Iris pigment epithelial cell (primary cell): ENCODE measurements at regions not wholly inside any gene's neighbourhood (a gene's known extent, or its start where the extent isn't known, plus 50 kb on each side); places are given as distances from the start of the nearest gene placed in this dataset.

Experiments used
- DNase-seq: peaks from one replicate; pipeline ENCODE4 v3.0.0-alpha.2; 2011; ENCODE audit warnings: low read depth

DNA sequence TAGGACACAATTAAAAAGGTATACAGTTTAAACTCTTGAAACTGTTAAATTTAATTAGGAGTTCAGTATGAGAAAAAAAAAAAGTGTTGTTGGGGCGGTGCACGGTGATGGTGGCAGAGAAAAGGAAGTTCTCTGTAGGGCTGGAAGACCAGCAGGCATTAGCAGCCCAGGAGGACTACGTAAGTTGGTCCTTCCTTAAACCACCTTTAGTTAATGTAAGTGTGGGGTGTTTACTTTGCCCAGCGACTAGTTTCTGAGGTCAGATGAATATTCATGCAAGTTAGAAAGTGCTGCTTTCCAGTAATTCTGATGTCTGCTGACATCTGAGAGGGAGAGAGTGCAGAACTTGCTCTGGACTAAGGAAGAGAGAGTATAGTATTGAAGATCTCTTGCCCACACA lies 54.9 kb downstream of the NKX2-1 start:
- DNase-seq, result no peak

DNA sequence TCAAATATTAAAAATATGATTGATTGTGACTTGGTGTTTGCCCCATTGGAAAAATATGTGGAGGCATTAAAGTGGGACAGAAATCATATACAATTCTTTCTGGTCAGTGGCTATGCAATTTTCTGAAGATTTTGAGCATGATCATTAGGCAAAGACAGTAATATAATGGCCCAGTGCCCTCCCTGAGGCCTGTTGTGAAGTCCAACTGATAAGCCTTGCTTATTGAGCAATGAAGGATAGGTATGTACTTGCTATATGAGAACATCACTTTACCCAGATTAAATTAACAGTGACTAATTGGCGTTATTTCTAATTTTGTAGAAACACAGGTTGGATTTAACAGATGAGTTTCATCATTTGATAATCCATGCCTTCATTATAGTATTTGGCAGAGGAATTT lies 57.1 kb downstream of the NKX2-1 start:
- DNase-seq, result no peak

DNA sequence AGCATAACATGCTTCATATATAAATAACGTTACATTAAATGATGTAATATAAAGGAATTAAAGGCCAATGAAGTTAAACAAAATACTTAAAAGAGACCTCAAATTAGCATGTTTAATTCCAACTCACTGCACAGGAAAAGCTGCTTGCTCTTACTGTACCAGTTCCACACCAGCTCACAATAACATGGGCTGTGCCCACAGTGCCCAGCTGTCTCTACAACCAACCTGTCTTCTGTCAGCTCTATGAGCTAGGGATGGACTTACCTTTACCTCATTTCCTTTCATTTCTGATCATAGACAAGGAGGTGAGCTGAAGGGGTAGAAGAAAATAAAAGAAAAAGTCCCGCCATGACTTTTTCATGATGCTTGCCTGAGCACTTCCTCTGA lies 64.8 kb downstream of the NKX2-1 start:
- no peak for DNase-seq

DNA sequence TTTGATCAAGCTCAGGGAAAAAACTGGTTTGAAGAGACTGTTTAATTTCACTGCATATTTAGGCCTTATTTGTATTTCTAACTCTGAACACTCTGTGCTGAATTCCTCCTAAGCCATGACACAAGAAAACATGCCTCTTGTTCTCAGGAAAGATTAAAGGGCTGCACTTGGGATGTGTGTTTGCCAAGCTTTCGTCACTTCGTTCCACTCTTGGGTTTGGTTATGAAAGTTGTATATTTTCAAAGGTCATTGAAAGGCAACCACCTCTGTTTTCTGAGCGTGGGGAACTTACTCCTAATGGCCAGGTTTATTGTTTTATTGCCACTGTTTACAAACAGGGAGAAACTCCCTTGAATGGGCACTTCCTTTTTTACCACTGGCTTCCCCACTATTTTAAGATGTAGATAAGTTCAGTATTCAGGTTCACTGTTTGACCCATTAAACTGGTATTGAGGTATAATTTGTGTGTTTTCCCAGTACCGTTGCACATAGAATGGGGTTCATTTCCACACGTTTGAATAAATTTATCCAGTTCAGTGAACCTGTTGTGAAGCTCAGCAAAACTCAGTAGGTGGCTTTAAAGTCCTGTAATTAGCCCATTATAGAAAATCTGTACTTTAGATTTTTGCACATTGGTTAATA lies 65.3 kb downstream of the NKX2-1 start:
- DNase-seq, result no peak

DNA sequence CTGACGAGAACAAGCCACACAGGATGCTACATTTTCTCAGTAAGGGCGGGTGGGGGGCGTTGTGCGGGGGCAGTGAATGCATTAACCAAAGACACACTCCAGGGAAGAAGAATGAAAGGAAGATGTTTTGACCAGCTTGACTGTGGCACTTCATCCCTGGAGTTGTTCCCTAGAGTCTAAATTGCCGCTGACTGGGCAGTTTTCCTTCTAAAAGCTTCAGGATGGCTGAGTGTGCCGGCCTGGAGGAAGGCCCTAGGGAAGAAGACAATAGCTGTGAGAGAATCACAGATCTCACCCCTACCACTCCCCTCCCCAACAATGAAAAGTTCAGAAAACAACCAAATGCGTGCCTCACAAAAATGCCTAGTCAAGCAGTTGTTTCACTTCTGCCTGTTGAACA lies 67.2 kb downstream of the NKX2-1 start:
- no peak for DNase-seq

DNA sequence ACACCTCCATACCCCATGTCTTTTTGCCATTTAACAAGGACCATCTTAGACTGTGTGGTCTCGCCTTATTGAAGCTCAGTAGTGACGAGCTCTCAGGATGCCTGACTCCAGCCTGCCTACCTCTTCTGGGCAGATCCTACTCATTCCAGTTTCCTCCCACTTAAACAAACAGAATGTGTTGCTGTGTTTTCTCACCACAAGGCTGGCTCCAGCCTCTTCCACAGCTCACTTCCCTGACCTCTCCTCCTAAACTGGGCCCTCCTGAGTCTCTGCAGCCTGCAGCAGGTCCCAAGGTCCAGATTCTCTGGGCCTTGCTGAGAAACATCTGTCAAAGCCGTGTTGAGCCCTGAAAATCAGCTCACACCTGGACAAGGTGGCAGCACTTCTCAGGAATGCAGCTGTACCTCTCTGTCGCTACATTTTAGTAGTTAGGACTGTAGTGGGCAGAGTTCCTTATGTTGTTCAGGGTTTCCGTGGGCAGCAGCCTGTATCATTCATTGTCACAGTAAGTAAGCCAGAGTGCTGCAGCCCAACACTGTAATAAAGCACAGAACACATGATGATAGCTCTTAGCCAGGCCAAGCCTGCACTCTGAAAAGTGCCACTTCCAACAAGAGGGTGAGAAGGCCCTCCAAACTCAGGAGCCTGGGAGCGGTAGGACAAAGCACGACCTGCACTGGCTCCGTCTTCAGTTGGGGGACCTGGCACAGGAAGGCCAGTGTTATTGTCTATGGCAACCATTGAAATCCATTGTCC lies 68.5 kb downstream of the NKX2-1 start:
- no peak for DNase-seq

DNA sequence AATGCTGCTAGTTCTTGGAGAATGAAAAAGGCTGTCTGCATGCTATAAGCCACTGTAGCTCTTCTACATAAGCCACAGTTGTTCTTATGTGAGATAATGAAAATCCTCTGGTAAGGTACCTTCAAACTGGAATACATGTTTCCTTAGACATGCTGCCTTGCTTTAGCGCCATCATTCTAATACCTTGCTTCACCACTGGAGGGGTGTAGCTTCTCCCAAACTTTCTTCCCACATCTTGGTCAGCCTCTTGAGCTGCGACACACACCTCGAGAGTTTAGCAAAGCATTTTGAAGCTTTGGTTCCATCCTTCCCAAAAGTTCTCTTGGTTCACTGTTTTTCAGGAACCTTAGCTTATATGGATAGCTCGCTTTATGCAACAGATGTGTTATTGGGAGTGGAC lies 69.5 kb downstream of the NKX2-1 start:
- no peak for DNase-seq

DNA sequence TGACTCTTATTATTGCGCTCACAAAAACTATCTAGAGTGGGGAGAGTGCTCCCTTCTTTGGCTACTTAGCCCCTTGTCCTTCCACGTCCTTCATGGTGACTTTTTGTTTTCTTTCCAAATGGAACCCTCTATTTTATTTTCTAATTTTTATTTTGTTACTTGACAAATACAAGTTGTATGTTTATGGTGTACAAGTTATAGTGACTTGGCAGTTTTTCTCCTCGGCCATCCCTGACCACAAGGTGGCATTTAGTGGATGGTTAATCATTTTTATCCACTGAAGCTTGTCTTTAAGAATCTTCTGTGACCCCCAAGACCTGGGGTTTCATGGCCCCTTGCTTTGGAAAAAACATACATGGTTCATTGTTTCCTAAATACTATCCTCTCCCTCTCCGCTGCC lies 70.1 kb downstream of the NKX2-1 start:
- no peak for DNase-seq

DNA sequence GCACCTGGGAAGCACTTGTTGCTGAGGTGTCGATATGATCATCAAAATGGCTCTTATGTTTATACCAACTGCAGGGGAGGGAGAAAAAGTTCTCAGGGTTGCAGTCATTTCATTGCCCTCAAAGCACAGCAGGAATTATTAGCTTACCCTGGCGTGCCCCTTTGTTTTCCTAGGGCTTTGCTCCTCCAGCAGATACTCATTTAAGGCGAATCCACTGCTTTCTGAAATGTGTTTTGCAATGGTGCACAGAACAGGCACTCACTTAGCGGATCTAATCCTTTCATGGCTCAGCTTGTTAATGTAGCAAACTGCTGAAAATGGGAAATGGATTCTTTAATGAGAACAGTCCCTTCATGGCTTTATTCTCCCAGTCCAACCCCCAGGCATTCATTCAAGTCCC lies 76.7 kb downstream of the NKX2-1 start:
- DNase-seq, result no peak

DNA sequence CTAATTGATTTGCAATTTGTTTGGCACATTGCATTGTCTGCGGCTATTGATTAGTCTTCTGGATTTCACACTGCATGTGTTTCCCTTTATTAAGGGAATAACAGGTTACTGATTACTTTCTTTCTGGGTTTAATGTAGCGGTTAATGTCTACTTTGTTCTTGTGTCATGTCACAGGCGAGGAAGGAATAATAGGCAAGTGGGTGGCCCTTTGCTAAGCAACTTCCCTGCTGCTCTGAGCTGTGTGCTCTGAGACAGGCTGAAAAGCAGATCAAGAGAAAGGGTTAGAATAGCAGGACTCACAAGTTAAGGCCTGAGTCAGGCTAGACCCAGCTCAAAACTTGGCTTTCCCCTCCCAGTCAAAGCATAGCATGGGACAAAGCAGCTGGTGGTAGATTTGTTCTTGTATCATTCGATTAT lies 77.2 kb downstream of the NKX2-1 start:
- no peak for DNase-seq

DNA sequence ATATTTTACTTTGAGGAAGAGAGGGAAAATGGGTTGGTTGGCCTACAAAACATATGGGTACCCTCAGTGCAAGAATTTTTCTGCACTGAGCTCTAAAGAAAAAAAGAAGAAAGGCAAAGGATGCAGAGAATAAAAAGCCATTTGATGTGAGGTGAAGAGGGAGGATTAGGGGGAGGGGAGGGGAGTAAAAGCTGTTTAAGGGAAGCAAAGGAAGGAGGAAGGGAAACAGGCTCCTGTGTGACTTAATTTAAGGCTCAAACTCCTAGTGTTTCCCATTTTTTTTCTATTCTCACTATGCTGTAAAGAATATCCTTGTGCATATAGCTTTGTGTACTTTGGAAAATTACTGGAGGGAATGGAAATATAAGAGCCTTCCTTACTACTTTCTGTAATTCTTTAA lies 78.7 kb downstream of the NKX2-1 start:
- no peak for DNase-seq

DNA sequence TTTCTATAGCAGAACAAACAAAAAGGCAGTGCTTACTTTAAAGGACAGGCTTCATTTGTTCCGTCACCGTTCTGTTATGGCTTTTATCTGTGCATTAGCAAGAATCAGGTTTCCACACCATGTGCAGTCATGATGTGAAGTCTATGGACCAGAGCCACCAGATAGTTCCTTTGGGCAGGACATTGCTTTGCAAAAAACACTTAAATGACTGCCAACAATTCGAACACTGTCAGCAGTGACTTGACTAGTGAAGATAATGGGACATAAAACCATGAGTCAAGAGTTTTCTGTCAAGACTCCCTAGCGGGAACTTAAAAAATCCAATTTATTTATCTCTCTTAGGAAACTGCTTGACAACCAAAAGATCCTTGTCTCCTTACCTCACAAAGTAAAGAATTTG lies 80.3 kb downstream of the NKX2-1 start:
- DNase-seq, result no peak

DNA sequence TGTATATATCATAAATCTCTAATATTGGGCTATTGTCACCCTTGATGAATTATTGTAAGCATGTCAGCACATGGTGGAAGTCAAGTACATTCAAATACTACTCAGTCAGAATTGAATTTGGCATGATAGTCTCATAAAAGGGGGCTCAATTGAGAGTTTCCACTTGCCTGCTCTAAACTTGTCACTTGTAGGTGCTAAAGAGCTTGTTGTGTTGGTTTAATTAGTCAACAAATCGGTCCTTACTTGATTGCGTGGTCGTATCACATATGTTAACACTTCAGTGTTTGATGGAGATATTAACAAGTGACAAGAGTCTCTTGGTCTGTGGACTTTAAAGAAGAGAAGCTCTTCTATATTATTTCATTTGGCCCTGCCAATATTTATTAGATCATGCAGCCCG lies 81.1 kb downstream of the NKX2-1 start:
- DNase-seq, result no peak

DNA sequence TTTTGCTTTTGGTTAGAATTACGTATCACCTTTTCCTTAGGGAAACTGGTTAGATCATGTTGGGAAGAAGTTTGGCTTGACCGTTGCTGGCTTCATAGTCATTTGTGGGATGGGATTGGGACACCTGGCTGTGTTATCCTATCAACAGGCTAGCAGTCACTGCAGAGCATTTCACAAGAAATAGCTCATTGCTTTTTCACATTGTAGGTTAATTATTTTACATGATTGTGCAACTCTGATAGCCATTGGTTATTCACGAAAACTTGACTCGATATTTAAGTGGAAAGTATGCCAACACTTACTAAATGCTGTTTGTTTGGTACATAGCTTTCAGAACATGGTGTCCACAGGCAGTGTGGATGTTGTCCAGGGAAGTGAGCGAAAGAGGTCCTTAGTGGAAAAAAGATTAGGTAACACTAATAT lies 89.4 kb downstream of the NKX2-1 start:
- DNase-seq, result no peak

DNA sequence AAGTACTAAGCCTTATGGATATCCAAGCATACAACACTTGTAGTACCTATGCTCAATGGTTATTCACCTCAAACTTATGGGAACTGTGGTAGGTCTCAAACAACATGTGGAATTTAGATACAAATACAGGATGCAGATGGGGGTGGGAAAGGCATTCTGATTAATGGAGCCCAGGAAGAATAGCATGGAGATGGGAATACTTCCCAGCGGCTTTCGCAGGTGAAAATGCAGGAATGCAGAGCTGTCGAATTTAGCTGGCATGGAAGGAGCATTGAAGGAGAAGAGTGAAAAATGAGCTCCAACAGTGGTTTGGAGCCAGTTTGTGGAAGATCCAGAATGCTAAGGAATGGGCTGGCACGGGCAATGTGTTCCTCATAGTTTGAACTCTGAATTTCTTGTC lies 89.9 kb downstream of the NKX2-1 start:
- DNase-seq, result no peak

DNA sequence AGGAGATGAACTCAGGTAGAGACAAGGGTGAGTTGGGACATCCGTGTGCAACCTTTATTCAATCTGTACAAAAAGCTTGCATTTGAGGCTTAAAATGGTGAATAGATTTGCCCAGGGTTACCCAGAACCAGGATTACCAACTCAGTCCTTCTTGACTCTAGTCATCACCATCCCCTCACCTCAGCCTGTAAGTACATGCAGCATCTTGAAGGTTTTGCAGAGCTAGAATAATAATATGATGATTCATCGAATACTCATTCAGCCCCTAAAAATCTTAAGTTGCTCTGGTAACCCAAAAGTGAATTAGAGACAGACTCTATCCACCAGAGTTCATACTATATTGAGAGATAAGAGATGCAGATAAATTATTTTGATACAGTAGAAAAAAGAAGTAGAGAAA lies 90.3 kb downstream of the NKX2-1 start:
- DNase-seq, result no peak

DNA sequence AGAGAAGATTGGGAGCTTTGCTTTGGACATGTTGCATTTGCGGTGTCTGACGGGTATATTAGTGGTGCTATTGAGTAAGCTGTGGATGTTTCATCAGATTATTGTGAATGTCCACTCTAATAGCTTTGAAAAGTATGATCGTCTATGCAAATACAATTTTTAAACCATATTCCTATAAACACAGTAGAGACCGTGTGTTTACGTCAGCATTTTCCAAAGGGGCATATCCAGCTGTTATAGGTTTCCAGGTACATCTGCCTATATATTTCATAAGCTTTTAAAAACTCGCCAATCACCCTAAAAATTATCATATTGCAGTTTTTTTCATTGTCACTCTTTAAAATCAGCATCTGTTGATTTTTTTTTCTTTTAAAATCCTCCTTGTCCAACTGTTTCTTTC lies 91.7 kb downstream of the NKX2-1 start:
- DNase-seq, result no peak

DNA sequence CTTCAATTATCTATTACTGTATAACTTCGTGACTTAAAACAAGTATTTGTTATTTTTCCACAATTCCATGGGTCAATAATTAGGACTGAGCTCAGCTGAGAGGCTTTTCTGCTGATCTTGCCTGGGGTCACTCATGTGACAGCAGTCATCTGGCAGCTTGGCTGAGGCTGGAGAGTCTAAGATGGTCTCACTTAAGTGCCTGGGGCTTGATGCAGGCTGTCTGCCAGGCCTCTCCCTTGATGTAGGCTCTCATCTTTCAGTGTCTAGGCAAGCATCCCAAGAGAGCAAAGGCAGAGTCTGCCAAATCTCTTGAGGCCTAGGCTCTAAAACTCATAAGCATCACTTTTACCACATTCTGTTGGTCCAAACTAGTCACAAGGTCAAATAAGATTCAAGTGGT lies 93.2 kb downstream of the NKX2-1 start:
- DNase-seq, result no peak

DNA sequence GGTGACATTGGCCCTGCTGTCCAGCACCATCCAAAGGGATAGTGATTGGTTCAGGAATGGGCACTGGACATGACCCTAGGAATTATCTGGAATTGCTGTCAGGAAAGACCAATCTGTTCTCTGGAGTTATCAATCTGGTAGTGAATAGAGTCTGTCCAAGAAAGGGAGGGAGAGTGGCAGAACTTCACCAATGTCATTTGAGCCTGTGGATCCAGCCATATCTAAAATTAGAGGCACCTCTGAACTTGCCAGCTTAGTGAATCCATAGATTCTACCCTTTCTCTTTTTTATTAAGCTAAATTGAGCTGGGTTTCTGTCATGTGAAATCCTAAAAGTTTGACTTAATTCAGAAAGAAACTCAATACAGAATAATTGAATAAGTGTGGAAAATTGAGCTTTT lies 93.9 kb downstream of the NKX2-1 start:
- no peak for DNase-seq

DNA sequence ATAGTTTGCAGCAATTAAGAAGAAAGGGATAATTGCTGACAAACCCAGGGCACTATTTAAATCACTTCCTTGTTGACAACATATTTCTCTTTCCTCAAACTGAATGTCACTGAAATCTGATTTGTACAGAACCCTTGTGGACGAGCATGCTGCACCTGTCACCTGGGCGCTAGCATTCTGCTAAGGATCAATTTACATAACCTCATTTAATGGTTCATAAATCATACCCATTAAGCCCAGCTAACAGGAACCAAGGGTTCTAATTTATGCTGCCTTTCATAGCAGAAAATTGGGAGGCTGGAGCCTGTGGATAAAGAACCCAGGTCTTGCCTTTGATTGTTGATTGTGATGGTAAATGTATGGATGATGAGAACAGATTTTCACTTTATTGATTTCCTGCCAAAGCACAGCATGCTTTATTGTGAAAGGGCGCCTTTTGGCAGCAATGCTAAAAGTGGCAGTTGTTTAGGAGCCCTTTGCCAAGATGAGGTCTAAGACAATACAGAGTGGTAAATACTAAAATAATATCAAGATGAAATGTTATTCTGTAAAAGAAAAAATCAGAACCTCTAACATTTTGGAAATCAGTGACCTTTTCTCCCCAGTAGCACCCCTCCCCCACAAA lies 95.4 kb downstream of the NKX2-1 start:
- no peak for DNase-seq

DNA sequence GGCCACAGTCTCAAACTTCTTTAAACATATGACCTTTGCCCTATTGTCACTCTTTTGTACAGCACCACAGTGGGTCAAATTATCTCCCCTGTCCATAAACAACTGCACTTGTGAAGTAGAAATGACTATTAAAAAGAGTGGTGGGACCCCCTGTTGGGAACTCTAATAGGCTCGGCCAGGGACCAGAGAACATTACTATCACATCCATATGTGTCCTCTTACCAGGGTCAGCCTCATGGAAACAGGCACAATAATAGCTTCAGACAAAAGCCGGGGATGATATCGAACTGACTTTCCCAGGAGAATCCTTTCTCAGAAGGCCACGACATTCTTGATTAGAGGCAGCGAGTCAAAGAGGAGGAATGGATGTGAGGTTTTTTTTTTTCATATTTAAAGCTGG lies 96.6 kb downstream of the NKX2-1 start:
- no peak for DNase-seq

DNA sequence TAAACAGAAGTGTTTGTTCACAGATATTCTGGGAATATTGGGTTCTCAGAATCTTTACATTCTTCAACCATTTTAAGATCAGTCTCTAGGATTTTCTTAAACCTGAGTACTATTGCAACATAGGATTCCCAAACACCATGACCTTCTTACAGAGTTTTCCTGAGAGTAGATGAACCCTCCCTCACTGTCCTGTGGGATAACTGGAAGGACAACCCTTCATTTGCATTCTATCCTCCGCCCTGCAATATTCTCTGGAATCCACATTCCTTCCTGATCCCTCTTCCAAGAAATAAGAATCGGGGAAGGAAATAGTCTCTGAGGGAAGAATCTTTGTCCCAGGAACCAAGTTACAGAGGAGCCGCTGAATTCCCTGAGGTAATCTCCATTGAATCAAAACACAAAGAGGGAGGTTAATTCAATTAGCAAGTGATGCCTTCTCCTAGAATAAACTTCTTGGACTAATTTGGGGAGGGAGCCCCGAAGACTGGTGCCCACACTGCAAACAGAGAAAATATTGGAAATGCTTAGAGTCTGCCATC lies 99.8 kb upstream of the MBIP start:
- DNase-seq, result no peak

DNA sequence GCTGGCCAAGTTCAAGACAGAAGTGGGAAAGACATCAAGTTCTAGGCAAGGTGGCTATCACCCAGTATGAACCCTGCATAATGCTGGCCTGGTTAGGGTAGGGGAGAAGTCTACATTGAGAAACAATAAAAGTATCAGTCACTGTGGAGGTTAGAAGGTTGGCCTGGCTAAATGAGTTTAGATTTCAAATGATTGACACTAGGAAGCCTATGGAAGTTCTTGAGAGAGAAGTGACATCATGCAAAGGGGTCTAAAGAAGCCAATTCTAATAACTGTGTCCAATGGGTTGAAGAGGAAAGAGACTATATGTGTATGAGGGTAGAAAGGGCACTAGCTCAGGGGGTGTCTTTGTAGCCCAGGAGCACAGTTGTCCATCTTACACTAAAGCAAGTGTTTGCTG lies 98.5 kb upstream of the MBIP start:
- no peak for DNase-seq
